Stimulated activated CD8-positive, alpha-beta memory T cell treated with anti-CD3 and anti-CD28 coated beads, Interleukin-4, amount 100 ng/mL, for 4 hours (primary cell): ENCODE measurements at regions not wholly inside any gene's neighbourhood (a gene's known extent, or its start where the extent isn't known, plus 50 kb on each side); places are given as distances from the start of the nearest gene placed in this dataset.

Source experiments
- DNase-seq, 2 donors: peaks; one replicate each; pipeline ENCODE4 v3.0.0-alpha.2; 2020; ENCODE audit warnings: low read depth in 2 of 2, low spot score in 1 of 2

GRCh38 chr16:72284042-72284789, 112.3 kb upstream of the PMFBP1 start:
- no peak for DNase-seq

GRCh38 chr16:72282362-72282761, 110.4 kb upstream of the PMFBP1 start:
- DNase-seq: no peak

GRCh38 chr16:72278301-72278700, 106.3 kb upstream of the PMFBP1 start:
- DNase-seq: no peak

- DNase-seq: no peak
These were observed 105.8 kb upstream of the PMFBP1 start for GRCh38 chr16:72277749-72278148.

- DNase-seq: no peak
These were observed 99.8 kb upstream of the PMFBP1 start for GRCh38 chr16:72271699-72272240.

- DNase-seq: no peak
These were observed 98.6 kb upstream of the PMFBP1 start for GRCh38 chr16:72270531-72270930.

GRCh38 chr16:72266836-72267235, 94.9 kb upstream of the PMFBP1 start:
- DNase-seq: no peak

- no peak for DNase-seq
These were observed 92.8 kb upstream of the PMFBP1 start for GRCh38 chr16:72264771-72265170.

GRCh38 chr16:72262711-72263110, 90.8 kb upstream of the PMFBP1 start:
- DNase-seq: no peak

- no peak for DNase-seq
These were observed 89.2 kb upstream of the PMFBP1 start for GRCh38 chr16:72261127-72261526.

- DNase-seq: no peak
These were observed 84.6 kb upstream of the PMFBP1 start for GRCh38 chr16:72256398-72257066.

GRCh38 chr16:72255786-72256185, 83.8 kb upstream of the PMFBP1 start:
- no peak for DNase-seq

- DNase-seq: no peak
These were observed 75.9 kb upstream of the PMFBP1 start for GRCh38 chr16:72247821-72248253.

- no peak for DNase-seq
These were observed 74.5 kb upstream of the PMFBP1 start for GRCh38 chr16:72246423-72246822.

GRCh38 chr16:72244853-72245252, 72.9 kb upstream of the PMFBP1 start:
- DNase-seq: no peak

- DNase-seq: no peak
These were observed 71.7 kb upstream of the PMFBP1 start for GRCh38 chr16:72243621-72244020.

GRCh38 chr16:72242757-72243156, 70.8 kb upstream of the PMFBP1 start:
- DNase-seq: no peak

- DNase-seq: no peak
These were observed 70.0 kb upstream of the PMFBP1 start for GRCh38 chr16:72241930-72242329.

- no peak for DNase-seq
These were observed 69.1 kb upstream of the PMFBP1 start for GRCh38 chr16:72241008-72241407.

- no peak for DNase-seq
These were observed 68.5 kb upstream of the PMFBP1 start for GRCh38 chr16:72240466-72240865.

GRCh38 chr16:72236866-72237265, 64.9 kb upstream of the PMFBP1 start:
- DNase-seq: no peak

- no peak for DNase-seq
These were observed 62.4 kb upstream of the PMFBP1 start for GRCh38 chr16:72234387-72234786.
